OCI-LY1 (cell line): ENCODE measurements at regions not wholly inside any gene's neighbourhood (a gene's known extent, or its start where the extent isn't known, plus 50 kb on each side); places are given as distances from the start of the nearest gene placed in this dataset.

Experiments
- CTCF ChIP-seq: fragments of 200-600 bp; sonication (generic), shearing (Covaris generic); IDR thresholded peaks from 2 replicates; pipeline ENCODE4 v1.5.1; 2017; ENCODE audit warnings: mild to moderate bottlenecking, antibody characterized with exemption, low read length, moderate library complexity, mixed read lengths
- EZH2 ChIP-seq: fragments of 200-600 bp; sonication (generic), shearing (Covaris generic); IDR thresholded peaks from 2 replicates; pipeline ENCODE4 v1.8.0; 2017; ENCODE audit warnings: borderline replicate concordance, mixed run types, mild to moderate bottlenecking, antibody characterized with exemption, low read length, moderate library complexity, mixed read lengths

GRCh38 chr20:11448554-11448953 is 469.1 kb upstream of the BTBD3 start:
- TF ChIP-seq CTCF = no peak
- TF ChIP-seq EZH2 = no peak
